GM23338 (cell line): ENCODE measurements at regions not wholly inside any gene's neighbourhood (a gene's known extent, or its start where the extent isn't known, plus 50 kb on each side); places are given as distances from the start of the nearest gene placed in this dataset.

ENCODE experiments used
- CREB1 ChIP-seq: fragments of 250-450 bp; sonication (Bioruptor Pico); IDR thresholded peaks from 2 replicates; pipeline ENCODE4 v1.5.0; 2020; ENCODE audit warnings: low read depth, mild to moderate bottlenecking, moderate library complexity
- CTCF ChIP-seq, 2 experiments: fragments of 200-600 bp in 1 of 2; sonication (generic) in 1 of 2; conservative IDR thresholded peaks; 2 replicates each; pipeline versions ENCODE4 v1.5.1 to v1.6.1; 2016 to 2017; ENCODE audit warnings: antibody characterized with exemption in 2 of 2, low read depth in 2 of 2, mild to moderate bottlenecking in 2 of 2, moderate library complexity in 1 of 2
- ETS1 ChIP-seq: IDR thresholded peaks from 2 replicates; pipeline ENCODE4 v1.6.1; 2016; ENCODE audit warnings: antibody characterized with exemption
- EZH2 ChIP-seq: fragments of 200-600 bp; sonication (generic); IDR thresholded peaks from one replicate; pipeline ENCODE4 v1.8.0; 2017; ENCODE audit warnings: antibody characterized with exemption, mild to moderate bottlenecking, low read depth; ENCODE audit not compliant: unreplicated experiment
- EZH2phosphoT487 ChIP-seq: fragments of 200-600 bp; sonication (generic); IDR thresholded peaks from one replicate; pipeline ENCODE4 v1.8.1; 2018; ENCODE audit warnings: antibody characterized with exemption; ENCODE audit not compliant: unreplicated experiment
- JUNB ChIP-seq: IDR thresholded peaks from one replicate; pipeline ENCODE4 v1.6.1; 2016; ENCODE audit warnings: antibody characterized with exemption; ENCODE audit not compliant: unreplicated experiment
- POLR2AphosphoS5 ChIP-seq: IDR thresholded peaks from 2 replicates; pipeline ENCODE4 v1.6.1; 2016; ENCODE audit warnings: antibody characterized with exemption, low read depth
- REST ChIP-seq: IDR thresholded peaks from one replicate; pipeline ENCODE4 v1.6.1; 2018; ENCODE audit warnings: antibody characterized with exemption; ENCODE audit not compliant: unreplicated experiment
- STAT1 ChIP-seq: IDR thresholded peaks from one replicate; pipeline ENCODE4 v1.6.1; 2016; ENCODE audit warnings: antibody characterized with exemption; ENCODE audit not compliant: unreplicated experiment
- ZNF114 ChIP-seq: fragments of 250-450 bp; sonication (Bioruptor Pico); IDR thresholded peaks from 2 replicates; pipeline ENCODE4 v1.5.0; 2020; ENCODE audit warnings: mild to moderate bottlenecking, moderate library complexity

GRCh38 chr6:122558080-122558479 is 52.1 kb upstream of the PKIB start:
- TF ChIP-seq CTCF (conservative IDR thresholded peaks at IDR 0.05; ENCODE audit: low read depth in 2 of 2) (no peak), ETS1 (no peak), POLR2AphosphoS5 (no peak), EZH2phosphoT487 (no peak), REST (no peak), EZH2 (no peak), CREB1 (CRISPR knock-in tag) (no peak), ZNF114 (CRISPR knock-in tag) (no peak), JUNB (no peak), STAT1 (no peak)
